GM18519 (cell line): ENCODE measurements at regions not wholly inside any gene's neighbourhood (a gene's known extent, or its start where the extent isn't known, plus 50 kb on each side); places are given as distances from the start of the nearest gene placed in this dataset.
"Not testable (repeated sequence)": the region's sequence is repeated elsewhere in the genome, so short reads cannot be mapped to it uniquely, and the experiment has no call there.

Experiments used
- ATAC-seq: cut with Tn5 transposase; IDR thresholded peaks from one replicate; pipeline ENCODE4 v1.9.1; 2021; ENCODE audit warnings: mild to moderate bottlenecking, moderate library complexity; ENCODE audit not compliant: unreplicated experiment, low FRiP score

- no peak for ATAC-seq
Observed at GRCh38 chr22:48622891-48623545, 1204.7 kb downstream of the BRD1 start.

GRCh38 chr22:48621085-48621484 is 1206.6 kb downstream of the BRD1 start:
- no peak for ATAC-seq

DNA sequence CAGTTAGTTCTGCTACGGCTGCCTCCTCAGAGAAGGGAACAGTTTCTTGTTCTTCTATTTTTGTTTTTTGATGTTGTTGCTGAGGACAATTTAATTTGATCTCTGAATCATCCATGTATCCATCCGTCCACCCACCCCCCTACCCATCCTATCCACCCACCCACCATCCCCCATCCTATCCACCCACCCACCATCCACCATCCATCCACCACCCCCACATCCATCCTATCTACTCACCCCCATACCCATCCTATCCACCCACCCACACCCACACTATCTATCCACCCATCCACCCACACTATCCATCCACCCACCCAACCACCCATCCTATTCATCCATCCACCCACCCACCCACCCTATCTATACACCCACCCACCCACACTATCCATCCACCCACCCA is 1207.2 kb downstream of the BRD1 start:
- not testable (repeated sequence) for ATAC-seq

GRCh38 chr22:48619721-48620120 is 1208.0 kb downstream of the BRD1 start:
- no peak for ATAC-seq

DNA sequence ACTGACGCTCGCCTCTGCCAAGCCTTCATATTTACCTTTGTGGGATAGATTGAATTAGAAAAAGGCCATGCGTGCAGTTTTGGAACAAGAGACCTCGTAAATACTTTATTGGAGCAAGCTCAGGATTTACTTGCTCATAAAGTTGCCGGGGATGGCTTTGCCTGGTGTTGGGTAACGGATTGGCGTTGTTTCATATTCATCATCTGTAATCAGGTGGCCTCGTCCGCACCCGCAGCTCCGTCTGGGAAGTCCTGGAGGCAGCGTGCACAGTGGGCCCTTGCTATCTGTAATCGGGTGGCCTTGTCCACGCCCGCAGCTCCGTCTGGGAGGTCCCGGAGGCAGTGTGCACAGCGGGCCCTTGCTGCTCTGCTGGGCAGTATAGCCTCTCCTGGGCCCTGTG is 1209.3 kb downstream of the BRD1 start:
- no peak for ATAC-seq

- no peak for ATAC-seq
Observed at GRCh38 chr22:48616656-48617055, 1211.0 kb downstream of the BRD1 start.

DNA sequence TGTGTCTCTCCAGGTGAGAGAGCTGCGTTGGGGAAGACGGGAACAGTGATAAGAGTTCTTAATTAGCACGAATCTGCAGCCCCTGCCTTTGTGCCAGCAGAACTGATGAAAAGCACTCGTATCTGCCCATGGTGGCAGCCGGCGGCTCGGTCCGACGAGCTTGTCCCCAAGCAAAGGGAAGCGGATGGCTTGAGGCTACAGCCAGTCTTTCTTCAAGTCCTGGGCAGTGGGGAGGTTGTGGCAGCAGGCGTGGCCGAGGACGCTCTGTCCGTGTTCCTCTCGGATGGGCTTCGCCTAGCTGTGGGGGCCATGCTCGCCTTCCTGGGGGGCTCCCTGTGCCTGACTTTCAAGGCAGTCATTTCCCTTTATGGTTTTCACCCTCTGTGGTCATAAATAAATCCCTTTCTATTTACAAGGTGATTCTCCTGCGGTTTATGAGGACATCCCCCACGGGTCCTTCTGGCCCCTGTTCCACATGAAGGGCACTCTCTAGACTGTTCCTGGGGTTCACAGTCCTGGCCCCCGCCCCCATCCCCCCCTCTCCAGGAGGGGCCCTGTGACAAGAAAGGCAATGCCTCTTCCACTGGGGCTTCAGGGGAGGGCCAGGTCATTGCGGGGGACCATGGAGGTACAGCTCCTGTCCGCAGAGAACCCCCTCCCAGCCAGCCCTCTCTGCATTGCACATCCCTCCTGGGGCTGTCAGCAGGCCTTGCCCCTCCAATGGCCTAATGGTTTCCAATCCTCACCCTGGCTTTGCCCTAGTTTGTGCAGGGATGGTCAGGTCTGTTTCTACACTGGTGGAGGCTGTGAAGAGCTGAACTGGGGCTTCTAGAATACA is 1212.3 kb downstream of the BRD1 start:
- no peak for ATAC-seq

DNA sequence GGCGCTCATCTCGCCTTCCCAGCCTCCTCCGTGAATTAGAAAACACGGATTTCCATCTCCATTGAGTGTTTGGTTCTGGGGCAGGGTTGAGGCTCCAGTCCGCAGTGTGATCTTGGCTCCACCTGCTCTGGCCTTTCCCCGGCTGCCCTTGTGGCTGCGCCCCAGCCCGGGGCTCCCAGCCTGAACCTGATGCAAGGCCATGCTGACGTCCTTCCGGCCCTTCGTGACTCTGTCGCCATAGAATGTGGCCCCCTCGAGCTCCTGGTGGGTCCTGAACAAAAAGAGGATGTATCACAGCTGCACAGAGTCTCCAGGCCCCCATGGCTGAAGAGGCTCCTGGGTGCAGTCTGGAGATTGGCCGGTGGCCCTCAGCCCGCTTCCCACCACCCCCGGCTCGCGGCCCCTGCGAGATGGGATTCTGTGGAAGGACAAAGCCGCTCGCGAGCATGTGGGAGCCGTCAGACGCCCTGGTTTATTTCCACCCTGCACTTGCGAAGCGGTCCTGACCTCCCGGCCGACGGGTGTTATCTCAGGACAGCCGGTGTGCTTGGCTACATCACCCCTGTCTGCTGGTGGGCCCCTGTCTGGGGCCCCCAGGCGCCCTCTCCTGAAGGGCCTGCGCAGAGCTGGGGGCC is 1214.0 kb downstream of the BRD1 start:
- ATAC-seq, result no peak

- no peak for ATAC-seq
Observed at GRCh38 chr22:48612077-48612995, 1215.3 kb downstream of the BRD1 start.

GRCh38 chr22:48609279-48609865 is 1218.3 kb downstream of the BRD1 start:
- ATAC-seq, result no peak

- ATAC-seq, result no peak
Observed at GRCh38 chr22:48607901-48608662, 1219.6 kb downstream of the BRD1 start.

GRCh38 chr22:48606684-48607307 is 1220.9 kb downstream of the BRD1 start:
- ATAC-seq, result no peak

DNA sequence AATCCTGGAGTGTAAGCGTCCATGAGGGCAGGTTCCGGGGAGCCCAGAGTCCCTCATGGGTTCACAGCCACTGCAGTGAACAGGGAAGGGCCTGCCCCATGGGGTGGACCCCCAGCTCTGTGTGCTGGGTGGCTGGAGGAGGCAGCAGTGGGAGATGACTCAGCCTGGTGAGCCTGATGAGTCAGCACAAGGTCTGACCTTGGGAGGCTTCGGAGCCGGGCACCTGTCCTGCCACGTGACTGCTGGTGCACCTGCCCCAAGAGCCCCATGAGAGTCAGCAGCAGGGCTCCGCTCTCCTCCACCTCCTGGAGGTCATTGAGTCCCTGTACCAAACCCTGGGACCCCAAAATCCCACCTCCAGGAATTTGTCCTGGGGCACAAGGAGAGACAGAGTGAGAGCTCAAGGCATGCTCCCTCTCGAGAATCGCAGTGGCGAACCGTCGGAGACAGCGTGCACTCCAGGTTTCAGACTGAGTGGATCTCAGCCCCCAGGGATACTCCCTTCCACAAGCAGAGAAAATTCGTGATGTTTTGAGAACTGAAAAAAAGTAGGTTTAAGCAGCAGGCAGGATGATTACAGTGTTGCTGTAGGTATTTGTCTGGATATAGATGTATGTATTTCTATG is 1221.7 kb downstream of the BRD1 start:
- ATAC-seq, result no peak

GRCh38 chr22:48605125-48605524 is 1222.5 kb downstream of the BRD1 start:
- no peak for ATAC-seq

GRCh38 chr22:48603621-48604320 is 1223.9 kb downstream of the BRD1 start:
- ATAC-seq, result no peak

DNA sequence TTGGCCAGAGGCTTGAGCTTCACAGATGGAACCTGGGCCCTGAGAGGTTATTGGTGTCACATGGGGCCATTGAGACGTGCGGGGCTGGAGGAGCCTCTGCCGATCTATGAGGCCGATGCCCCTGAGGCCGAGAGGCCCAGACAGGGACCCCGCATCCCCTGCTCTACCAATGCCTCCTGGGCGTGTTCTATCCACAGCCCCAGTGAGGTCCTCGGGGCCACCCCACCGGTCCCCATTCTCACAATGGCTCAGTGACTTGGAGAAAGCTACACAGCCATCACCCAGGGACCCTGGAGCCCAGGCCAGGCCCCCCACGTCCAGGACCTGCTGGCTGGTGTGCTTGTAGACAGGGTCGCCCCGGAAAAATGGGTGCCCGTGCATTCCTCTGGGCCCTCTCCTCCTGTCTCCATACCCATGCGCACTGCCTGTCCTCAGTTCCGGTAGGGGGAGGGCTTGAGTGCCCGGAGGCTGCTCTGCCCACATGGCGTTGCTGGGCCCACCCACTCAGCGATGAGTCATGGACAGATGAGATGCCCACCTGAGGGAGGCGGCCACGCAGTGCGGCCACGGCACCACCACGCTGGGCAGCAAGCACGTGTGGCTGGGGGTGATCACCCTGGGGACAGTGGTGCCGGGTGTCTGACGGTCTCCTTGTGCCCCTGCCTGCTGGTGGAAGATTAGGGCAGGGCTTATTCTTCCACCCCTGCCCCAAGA is 1224.7 kb downstream of the BRD1 start:
- no peak for ATAC-seq

DNA sequence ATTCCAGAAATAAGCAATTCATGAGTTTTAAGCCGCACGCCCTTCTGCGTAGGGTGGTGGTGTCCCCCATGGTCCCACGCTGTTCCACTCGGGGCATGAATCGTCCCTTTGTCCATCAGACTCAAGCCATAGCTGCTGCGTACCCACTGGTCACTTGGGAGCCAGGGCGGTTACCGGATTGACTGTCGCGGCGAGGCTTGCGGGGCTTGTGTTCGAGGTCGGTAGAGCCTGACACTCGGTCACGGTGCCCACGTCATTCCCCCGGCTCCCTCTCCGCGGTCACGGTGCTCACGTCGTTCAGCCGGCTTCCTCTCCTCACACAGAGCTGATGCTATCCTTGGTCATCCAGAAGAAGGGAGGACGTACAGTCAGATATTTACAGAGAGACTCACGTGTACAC is 1227.0 kb downstream of the BRD1 start:
- ATAC-seq, result no peak
